Chondrocyte (in vitro differentiated cells): ENCODE measurements at regions not wholly inside any gene's neighbourhood (a gene's known extent, or its start where the extent isn't known, plus 50 kb on each side); places are given as distances from the start of the nearest gene placed in this dataset.

Experiments
- DNase-seq: peaks from one replicate; pipeline ENCODE4 v3.0.0; 2021; ENCODE audit warnings: mixed read lengths, low spot score
- H3K27ac Mint-ChIP-seq: one replicate; pipeline ENCODE4 v1.8.0; 2021; ENCODE audit warnings: mild to moderate bottlenecking, moderate library complexity, mixed read lengths; ENCODE audit not compliant: unreplicated experiment
- H3K27me3 Mint-ChIP-seq: 2 replicates; pipeline ENCODE4 v1.8.0; 2021; ENCODE audit warnings: low read depth, mixed read lengths
- H3K36me3 Mint-ChIP-seq: 2 replicates; pipeline ENCODE4 v1.8.0; 2021; ENCODE audit warnings: low read depth, mixed read lengths
- H3K4me1 Mint-ChIP-seq: 2 replicates; pipeline ENCODE4 v1.8.0; 2021; ENCODE audit warnings: low read depth, mild to moderate bottlenecking, mixed read lengths
- H3K4me3 Mint-ChIP-seq: one replicate; pipeline ENCODE4 v1.8.0; 2021; ENCODE audit warnings: mild to moderate bottlenecking, moderate library complexity, mixed read lengths; ENCODE audit not compliant: unreplicated experiment
- H3K9me3 Mint-ChIP-seq: 2 replicates; pipeline ENCODE4 v1.8.0; 2021; ENCODE audit warnings: low read depth, mixed read lengths
- TF ChIP-seq, protein P1 (sequence below): fragments of 200-600 bp; sonication (generic); IDR thresholded peaks from 2 replicates; pipeline ENCODE4 v1.5.0; 2021; ENCODE audit warnings: antibody characterized with exemption, mild to moderate bottlenecking, moderate library complexity

DNA sequence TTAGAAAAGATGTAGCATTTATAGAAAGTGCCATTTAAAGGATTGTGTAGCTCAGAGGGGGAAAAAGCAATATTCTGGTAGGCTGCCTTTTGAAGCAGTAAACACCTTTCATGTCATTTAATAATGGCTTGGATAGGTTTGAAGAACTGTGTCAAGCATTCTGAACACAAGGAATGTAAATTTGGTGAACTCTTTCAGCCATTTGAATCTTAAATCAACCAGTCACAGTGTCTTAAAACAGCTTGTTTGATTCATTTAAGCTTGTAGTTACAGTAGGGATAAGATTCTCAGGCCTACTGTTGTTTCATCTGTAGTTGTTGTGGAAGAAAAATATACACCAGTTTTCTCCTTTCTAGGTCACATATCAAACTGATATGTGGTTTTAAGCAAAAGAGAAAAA lies 299.4 kb upstream of the NOVA1 start:
- DNase-seq: no peak
- TF ChIP-seq, protein P1, sequence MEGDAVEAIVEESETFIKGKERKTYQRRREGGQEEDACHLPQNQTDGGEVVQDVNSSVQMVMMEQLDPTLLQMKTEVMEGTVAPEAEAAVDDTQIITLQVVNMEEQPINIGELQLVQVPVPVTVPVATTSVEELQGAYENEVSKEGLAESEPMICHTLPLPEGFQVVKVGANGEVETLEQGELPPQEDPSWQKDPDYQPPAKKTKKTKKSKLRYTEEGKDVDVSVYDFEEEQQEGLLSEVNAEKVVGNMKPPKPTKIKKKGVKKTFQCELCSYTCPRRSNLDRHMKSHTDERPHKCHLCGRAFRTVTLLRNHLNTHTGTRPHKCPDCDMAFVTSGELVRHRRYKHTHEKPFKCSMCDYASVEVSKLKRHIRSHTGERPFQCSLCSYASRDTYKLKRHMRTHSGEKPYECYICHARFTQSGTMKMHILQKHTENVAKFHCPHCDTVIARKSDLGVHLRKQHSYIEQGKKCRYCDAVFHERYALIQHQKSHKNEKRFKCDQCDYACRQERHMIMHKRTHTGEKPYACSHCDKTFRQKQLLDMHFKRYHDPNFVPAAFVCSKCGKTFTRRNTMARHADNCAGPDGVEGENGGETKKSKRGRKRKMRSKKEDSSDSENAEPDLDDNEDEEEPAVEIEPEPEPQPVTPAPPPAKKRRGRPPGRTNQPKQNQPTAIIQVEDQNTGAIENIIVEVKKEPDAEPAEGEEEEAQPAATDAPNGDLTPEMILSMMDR: no peak
- Mint-ChIP-seq H3K9me3 (peaks cover 14% of the 10 kb centered on the region), H3K27me3 (no peaks in the 10 kb centered on the region), H3K4me3 (no peak overlapping the region), H3K36me3 (peaks cover 2% of the 10 kb centered on the region), H3K27ac (no peak overlapping the region), H3K4me1 (no peaks in the 10 kb centered on the region)

DNA sequence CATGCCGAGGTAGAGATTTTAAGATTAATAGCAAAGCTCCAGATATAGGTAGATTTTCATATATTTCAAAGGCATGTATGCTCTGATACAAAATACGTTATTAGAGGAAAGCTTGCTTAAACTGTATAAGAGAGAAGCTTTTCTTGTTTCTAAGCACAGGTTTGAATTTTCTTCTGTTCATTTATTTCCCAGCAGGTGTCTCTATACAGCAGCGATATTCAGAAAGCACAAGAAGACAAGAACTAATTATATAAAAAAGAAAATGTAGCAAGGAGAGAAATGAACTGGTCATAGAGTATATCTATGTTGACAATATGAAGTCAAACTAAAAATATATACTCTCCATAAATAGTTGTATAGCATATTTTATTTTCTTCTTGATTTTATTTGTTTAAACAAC lies 307.4 kb upstream of the NOVA1 start:
- TF ChIP-seq, protein P1: peak; percentile 35
- H3K4me3 Mint-ChIP-seq: no peak overlapping the region
- no peak for DNase-seq
- no peaks in the 10 kb centered on the region for H3K27me3 Mint-ChIP-seq
- peaks cover 12% of the 10 kb centered on the region for H3K9me3 Mint-ChIP-seq
- peaks cover under 1% of the 10 kb centered on the region for H3K36me3 Mint-ChIP-seq
- H3K27ac Mint-ChIP-seq: no peak overlapping the region
- no peaks in the 10 kb centered on the region for H3K4me1 Mint-ChIP-seq

DNA sequence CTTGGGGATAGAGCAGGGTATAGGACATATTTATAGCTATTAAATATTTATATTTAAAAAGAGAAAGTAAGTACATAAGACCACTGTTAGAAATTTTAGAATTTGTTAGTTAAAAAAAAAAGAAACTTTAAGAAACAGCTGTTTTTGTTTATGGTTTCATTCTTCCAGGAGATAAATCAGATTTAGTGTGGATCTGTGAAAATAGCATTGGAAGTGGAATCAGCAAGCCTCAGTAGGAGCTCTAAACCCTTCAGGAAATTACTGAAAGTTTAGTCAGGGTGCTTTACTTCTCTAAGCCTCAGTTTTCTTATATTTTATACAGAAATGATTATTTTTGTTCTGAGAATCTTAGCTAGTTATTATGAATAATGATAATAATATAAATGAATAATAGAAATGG lies 316.0 kb upstream of the NOVA1 start:
- no peak for DNase-seq
- Mint-ChIP-seq H3K4me1 (no peaks in the 10 kb centered on the region), H3K27me3 (no peaks in the 10 kb centered on the region)

DNA sequence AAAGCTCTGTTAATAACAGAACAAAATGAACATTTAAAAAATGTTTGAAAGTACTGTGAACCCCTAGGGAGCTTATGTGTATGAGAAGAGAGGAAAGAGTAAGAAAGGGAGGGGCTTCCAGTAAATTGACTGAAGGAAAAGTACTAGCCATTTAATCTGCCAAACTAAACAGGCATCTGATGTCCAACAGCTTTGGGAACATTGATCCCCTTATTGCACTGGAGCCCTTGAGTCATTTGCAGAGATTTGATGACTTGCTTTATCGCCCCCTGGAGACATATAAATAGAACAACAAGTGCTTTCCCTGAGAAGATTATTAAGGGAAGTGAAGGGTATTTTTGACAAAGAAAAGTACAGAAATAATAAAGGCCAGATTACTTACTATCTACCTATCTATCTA lies 319.3 kb upstream of the NOVA1 start:
- Mint-ChIP-seq H3K36me3 (no peaks in the 10 kb centered on the region), H3K27me3 (no peaks in the 10 kb centered on the region), H3K27ac (no peak overlapping the region), H3K9me3 (no peaks in the 10 kb centered on the region), H3K4me1 (no peaks in the 10 kb centered on the region), H3K4me3 (no peak overlapping the region)
- TF ChIP-seq, protein P1: peak; percentile 75
- DNase-seq: no peak

More for the DNA sequence above, 316.0 kb upstream of the NOVA1 start:
- Mint-ChIP-seq H3K27ac (no peak overlapping the region), H3K36me3 (no peaks in the 10 kb centered on the region), H3K9me3 (no peaks in the 10 kb centered on the region), H3K4me3 (no peak overlapping the region)
- TF ChIP-seq, protein P1: no peak

DNA sequence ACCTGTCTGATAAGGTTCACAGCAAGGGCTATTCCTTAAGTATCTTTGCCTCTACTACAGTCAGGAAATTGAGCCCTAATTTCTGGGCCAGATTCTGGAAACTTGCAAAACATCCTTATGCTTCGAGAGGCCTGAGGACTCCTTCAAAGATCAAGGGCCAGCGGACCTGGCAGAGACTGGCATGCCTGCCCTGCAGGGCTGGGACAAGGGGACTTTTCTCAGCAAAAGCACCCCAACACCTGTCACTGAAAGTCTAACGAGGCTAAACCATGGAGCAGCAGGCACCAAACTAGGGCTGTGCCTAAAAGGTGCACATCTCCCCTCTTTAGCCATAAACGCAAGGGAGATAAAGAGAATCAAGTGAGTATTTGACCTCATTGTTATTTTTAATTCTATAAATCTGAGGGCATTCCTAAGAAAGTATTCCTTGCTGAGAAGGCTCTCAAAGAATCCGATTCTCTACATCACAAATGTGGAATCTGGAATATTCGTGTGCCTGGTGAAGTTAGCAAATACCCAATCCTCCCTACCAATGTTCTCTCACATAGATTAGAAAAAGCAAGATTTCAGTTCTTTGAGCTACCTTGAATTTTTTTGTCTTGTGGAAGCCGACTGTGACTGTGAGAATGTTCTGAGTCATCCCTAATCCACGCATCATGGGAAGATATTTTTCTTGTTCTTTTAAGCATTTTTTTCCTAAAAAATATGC lies 328.2 kb upstream of the NOVA1 start:
- DNase-seq: no peak
- Mint-ChIP-seq H3K4me3 (no peak overlapping the region), H3K27ac (no peak overlapping the region)

More for the DNA sequence above, 328.2 kb upstream of the NOVA1 start:
- Mint-ChIP-seq H3K36me3 (no peaks in the 10 kb centered on the region), H3K4me1 (peaks cover 3% of the 10 kb centered on the region), H3K9me3 (no peaks in the 10 kb centered on the region), H3K27me3 (no peaks in the 10 kb centered on the region)
- TF ChIP-seq, protein P1: no peak
